BE2C (cell line): ENCODE measurements at regions not wholly inside any gene's neighbourhood (a gene's known extent, or its start where the extent isn't known, plus 50 kb on each side); places are given as distances from the start of the nearest gene placed in this dataset.

ENCODE experiments used
- DNase-seq: peaks from one replicate; pipeline ENCODE4 v3.0.0-alpha.2; 2020
- H3K27me3 ChIP-seq: fragments of 250-450 bp; sonication (Bioruptor Pico); 2 replicates; pipeline ENCODE4 v1.5.1; 2020; ENCODE audit warnings: mild to moderate bottlenecking
- H3K36me3 ChIP-seq: fragments of 250-450 bp; sonication (Bioruptor Pico); 2 replicates; pipeline ENCODE4 v1.5.1; 2020; ENCODE audit warnings: mild to moderate bottlenecking
- H3K4me1 ChIP-seq: fragments of 250-450 bp; sonication (Bioruptor Pico); 2 replicates; pipeline ENCODE4 v1.5.1; 2020
- H3K4me3 ChIP-seq: 2 replicates; pipeline ENCODE4 v1.5.1; 2011; ENCODE audit warnings: low read depth, low read length
- H3K9me3 ChIP-seq: fragments of 250-450 bp; sonication (Bioruptor Pico); 2 replicates; pipeline ENCODE4 v1.5.1; 2020
- TF ChIP-seq, protein P1 (sequence below): IDR thresholded peaks from 2 replicates; pipeline ENCODE4 v1.5.1; 2012; ENCODE audit warnings: mild to moderate bottlenecking, low read depth, low read length

- no peaks in the 10 kb centered on the region for H3K36me3 ChIP-seq
- no peaks in the 10 kb centered on the region for H3K27me3 ChIP-seq
- no peak overlapping the region for H3K4me3 ChIP-seq
- H3K9me3 ChIP-seq, result no peaks in the 10 kb centered on the region
- H3K4me1 ChIP-seq, result no peaks in the 10 kb centered on the region
- TF ChIP-seq, protein P1, sequence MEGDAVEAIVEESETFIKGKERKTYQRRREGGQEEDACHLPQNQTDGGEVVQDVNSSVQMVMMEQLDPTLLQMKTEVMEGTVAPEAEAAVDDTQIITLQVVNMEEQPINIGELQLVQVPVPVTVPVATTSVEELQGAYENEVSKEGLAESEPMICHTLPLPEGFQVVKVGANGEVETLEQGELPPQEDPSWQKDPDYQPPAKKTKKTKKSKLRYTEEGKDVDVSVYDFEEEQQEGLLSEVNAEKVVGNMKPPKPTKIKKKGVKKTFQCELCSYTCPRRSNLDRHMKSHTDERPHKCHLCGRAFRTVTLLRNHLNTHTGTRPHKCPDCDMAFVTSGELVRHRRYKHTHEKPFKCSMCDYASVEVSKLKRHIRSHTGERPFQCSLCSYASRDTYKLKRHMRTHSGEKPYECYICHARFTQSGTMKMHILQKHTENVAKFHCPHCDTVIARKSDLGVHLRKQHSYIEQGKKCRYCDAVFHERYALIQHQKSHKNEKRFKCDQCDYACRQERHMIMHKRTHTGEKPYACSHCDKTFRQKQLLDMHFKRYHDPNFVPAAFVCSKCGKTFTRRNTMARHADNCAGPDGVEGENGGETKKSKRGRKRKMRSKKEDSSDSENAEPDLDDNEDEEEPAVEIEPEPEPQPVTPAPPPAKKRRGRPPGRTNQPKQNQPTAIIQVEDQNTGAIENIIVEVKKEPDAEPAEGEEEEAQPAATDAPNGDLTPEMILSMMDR, result no peak
- no peak for DNase-seq
Observed at GRCh38 chr11:37336401-37336800, 738.4 kb upstream of the RAG2 start.

- H3K4me1 ChIP-seq, result no peaks in the 10 kb centered on the region
- TF ChIP-seq, protein P1, result no peak
- H3K4me3 ChIP-seq, result no peak overlapping the region
- DNase-seq, result no peak
- no peaks in the 10 kb centered on the region for H3K27me3 ChIP-seq
- no peaks in the 10 kb centered on the region for H3K36me3 ChIP-seq
- no peaks in the 10 kb centered on the region for H3K9me3 ChIP-seq
Observed at GRCh38 chr11:37333345-37333744, 735.3 kb upstream of the RAG2 start.

DNA sequence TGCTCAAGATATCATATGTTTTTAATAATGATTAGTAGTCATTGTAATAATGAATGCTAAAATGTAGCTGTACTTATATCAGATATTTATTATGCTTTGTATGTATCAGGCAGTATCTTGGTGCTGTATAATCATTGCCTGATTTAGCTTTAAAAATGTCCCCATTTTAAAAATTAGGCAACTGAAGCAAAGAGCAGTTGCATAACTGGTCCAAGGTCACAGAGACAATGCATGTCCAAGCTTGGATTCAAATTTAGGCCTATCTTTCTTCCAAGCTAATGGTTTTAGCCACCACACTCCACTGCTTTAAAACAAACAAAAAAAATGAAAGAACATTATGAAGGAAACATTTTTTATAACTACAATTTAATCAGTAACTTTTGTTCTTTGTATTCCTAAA, 725.8 kb upstream of the RAG2 start:
- Histone ChIP-seq H3K4me3 (no peak overlapping the region), H3K27me3 (no peaks in the 10 kb centered on the region), H3K4me1 (no peaks in the 10 kb centered on the region), H3K9me3 (no peaks in the 10 kb centered on the region), H3K36me3 (no peaks in the 10 kb centered on the region)
- no peak for DNase-seq
- TF ChIP-seq, protein P1, result no peak

DNA sequence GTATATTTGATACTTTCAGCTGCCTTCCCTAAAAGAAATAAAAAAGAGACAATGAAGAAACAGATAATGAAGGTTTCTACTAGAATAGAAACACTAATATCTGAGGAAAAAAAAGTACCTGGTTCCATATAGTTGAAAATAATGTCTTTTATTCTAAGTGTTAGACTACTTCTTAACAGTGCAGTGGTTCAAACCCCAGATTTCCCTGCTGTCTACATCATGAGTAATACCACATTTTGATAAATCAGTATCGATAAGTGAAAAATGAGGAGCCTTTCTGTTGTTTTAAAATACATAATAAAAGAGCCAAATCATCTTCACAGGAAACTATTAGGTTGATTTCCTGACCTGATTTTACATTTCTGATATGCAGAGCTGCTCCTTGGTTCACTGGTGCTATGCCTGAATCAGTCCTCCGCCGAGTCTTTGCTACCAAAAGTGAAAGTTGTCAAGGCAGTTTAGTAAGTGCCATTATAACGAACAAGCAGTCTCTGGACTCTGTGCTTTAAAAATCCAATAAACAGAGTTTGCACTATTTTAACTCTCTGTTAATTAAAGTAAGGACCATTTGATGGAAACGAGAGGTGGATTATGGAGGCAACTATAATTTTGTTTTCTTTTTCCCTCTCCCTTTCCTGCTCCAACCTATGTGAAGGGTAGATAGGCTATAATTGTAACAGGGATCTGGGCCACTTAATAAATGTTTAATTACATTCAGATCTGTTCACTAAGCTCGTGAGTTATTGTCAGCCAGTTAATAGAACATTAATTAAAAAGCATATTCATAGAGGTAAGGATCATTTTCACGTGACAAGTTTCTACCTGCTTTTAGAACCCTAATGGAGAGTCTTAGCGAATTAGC, 724.5 kb upstream of the RAG2 start:
- TF ChIP-seq, protein P1, result no peak

DNA sequence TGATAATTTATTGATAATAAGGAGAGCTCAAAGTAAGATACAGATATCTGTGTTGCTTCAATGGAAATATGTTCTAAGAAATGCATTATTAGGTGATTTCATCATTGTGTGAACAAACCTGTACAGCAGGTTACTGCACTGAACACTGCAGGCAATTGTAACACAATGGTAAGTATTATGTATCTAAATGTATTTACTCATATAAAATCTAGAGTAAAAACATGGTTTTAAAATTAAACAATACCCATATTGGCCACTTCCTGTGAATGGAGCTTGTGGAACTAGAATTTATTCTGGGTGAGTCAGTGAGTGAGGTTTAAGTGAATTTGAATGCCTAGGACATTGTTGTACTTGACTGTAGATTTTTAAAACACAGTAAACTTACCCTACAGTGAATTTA, 722.9 kb upstream of the RAG2 start:
- no peak for DNase-seq
- no peak overlapping the region for H3K4me3 ChIP-seq
- H3K36me3 ChIP-seq, result no peaks in the 10 kb centered on the region
- TF ChIP-seq, protein P1, result no peak
- H3K9me3 ChIP-seq, result no peaks in the 10 kb centered on the region
- no peaks in the 10 kb centered on the region for H3K27me3 ChIP-seq
- H3K4me1 ChIP-seq, result no peaks in the 10 kb centered on the region

More for the DNA sequence above, 724.5 kb upstream of the RAG2 start:
- Histone ChIP-seq H3K4me1 (no peaks in the 10 kb centered on the region), H3K36me3 (no peaks in the 10 kb centered on the region), H3K27me3 (no peaks in the 10 kb centered on the region), H3K9me3 (no peaks in the 10 kb centered on the region), H3K4me3 (no peak overlapping the region)
- DNase-seq, result no peak

DNA sequence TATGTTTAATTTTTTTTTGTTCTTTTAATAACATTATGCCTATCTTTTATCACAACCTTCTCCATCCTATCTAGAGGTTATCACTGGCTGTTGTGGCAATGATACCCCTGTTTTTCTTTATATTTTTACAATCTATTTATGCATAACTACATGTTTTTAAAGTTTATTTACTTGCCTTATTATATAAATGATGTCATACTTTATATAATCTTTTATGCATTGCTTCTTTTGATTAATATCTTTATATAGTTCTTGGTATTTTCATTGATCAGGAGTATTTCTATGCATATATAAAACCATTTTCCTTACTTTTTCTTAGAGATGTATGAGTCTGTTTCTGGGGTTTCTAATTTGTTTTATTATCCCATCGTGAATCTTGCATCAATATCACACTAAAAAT, 719.8 kb upstream of the RAG2 start:
- no peaks in the 10 kb centered on the region for H3K9me3 ChIP-seq
- no peaks in the 10 kb centered on the region for H3K27me3 ChIP-seq
- no peak for DNase-seq
- no peaks in the 10 kb centered on the region for H3K36me3 ChIP-seq
- TF ChIP-seq, protein P1, result no peak
- H3K4me3 ChIP-seq, result no peak overlapping the region
- H3K4me1 ChIP-seq, result no peaks in the 10 kb centered on the region
